H1 (cell line): ENCODE measurements at regions not wholly inside any gene's neighbourhood (a gene's known extent, or its start where the extent isn't known, plus 50 kb on each side); places are given as distances from the start of the nearest gene placed in this dataset.

ENCODE experiments used
- CTBP2 ChIP-seq: IDR thresholded peaks from 2 replicates; pipeline ENCODE4 v1.7.0; 2011; ENCODE audit warnings: borderline replicate concordance, mild to moderate bottlenecking, moderate library complexity, mixed read lengths, low read length; ENCODE audit not compliant: insufficient read depth, insufficient read length
- EP300 ChIP-seq, 2 experiments: IDR thresholded peaks; 1 replicate in 1 of 2; 2 replicates in 1 of 2; pipeline ENCODE4 v1.6.1; 2011 to 2012; ENCODE audit warnings: low read depth in 2 of 2, low read length in 2 of 2, mild to moderate bottlenecking in 2 of 2, borderline replicate concordance in 1 of 2, inconsistent platforms in 1 of 2, moderate library complexity in 1 of 2
- HDAC2 ChIP-seq, 2 experiments: fragments of 300-600 bp in 1 of 2; sonication (generic) in 1 of 2; IDR thresholded peaks; 2 replicates each; pipeline ENCODE4 v1.6.1; 2011 to 2012; ENCODE audit warnings: low read depth in 2 of 2, low read length in 2 of 2, mild to moderate bottlenecking in 2 of 2, moderate library complexity in 2 of 2, borderline replicate concordance in 1 of 2, inconsistent platforms in 1 of 2
- KDM4A ChIP-seq: IDR thresholded peaks from one replicate; pipeline ENCODE4 v1.7.1; 2012; ENCODE audit warnings: low read depth, mild to moderate bottlenecking, moderate library complexity, low read length, inconsistent platforms; ENCODE audit not compliant: severe bottlenecking
- KDM5A ChIP-seq: fragments of 200-600 bp; IDR thresholded peaks from 2 replicates; pipeline ENCODE4 v1.7.1; 2012; ENCODE audit warnings: mild to moderate bottlenecking, low read length, inconsistent platforms, mixed read lengths
- NANOG ChIP-seq: IDR thresholded peaks from 2 replicates; pipeline ENCODE4 v1.6.1; 2011; ENCODE audit warnings: low read length, low read depth, mild to moderate bottlenecking, inconsistent platforms; ENCODE audit not compliant: insufficient read depth, poor library complexity, severe bottlenecking
- NRF1 ChIP-seq: IDR thresholded peaks from 2 replicates; pipeline ENCODE4 v1.6.1; 2011; ENCODE audit warnings: mild to moderate bottlenecking, low read depth, low read length, improper control_type of control experiment
- TF ChIP-seq, protein P1 (sequence below): fragments of 300-600 bp; sonication (generic); IDR thresholded peaks from 2 replicates; pipeline ENCODE4 v1.7.1; 2012; ENCODE audit warnings: low read length, moderate library complexity, mild to moderate bottlenecking, inconsistent platforms; ENCODE audit not compliant: insufficient replicate concordance
- TF ChIP-seq, protein P2 (sequence below): IDR thresholded peaks from 2 replicates; pipeline ENCODE4 v1.6.1; 2012; ENCODE audit warnings: inconsistent platforms

DNA sequence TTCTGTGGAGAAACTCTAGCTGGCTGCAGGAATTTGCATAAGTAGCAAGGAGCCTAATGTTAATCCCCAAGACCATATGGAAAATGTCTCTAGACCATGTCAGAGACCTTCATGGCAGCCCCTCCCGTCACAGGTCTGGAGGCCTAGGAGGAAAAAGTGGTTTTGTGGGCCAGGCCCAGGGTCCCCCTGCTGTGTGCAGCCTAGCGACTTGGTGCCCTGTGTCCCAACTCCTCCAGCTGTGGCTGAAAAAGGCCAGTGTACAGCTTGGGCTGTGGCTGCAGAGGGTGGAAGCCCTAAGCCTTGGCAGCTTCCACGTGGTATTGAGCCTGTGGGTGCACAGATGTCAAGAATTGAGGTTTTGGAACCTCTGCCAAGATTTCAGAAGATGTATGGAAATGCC, 306.9 kb upstream of the CA10 start (continued):
- TF ChIP-seq, protein P1, sequence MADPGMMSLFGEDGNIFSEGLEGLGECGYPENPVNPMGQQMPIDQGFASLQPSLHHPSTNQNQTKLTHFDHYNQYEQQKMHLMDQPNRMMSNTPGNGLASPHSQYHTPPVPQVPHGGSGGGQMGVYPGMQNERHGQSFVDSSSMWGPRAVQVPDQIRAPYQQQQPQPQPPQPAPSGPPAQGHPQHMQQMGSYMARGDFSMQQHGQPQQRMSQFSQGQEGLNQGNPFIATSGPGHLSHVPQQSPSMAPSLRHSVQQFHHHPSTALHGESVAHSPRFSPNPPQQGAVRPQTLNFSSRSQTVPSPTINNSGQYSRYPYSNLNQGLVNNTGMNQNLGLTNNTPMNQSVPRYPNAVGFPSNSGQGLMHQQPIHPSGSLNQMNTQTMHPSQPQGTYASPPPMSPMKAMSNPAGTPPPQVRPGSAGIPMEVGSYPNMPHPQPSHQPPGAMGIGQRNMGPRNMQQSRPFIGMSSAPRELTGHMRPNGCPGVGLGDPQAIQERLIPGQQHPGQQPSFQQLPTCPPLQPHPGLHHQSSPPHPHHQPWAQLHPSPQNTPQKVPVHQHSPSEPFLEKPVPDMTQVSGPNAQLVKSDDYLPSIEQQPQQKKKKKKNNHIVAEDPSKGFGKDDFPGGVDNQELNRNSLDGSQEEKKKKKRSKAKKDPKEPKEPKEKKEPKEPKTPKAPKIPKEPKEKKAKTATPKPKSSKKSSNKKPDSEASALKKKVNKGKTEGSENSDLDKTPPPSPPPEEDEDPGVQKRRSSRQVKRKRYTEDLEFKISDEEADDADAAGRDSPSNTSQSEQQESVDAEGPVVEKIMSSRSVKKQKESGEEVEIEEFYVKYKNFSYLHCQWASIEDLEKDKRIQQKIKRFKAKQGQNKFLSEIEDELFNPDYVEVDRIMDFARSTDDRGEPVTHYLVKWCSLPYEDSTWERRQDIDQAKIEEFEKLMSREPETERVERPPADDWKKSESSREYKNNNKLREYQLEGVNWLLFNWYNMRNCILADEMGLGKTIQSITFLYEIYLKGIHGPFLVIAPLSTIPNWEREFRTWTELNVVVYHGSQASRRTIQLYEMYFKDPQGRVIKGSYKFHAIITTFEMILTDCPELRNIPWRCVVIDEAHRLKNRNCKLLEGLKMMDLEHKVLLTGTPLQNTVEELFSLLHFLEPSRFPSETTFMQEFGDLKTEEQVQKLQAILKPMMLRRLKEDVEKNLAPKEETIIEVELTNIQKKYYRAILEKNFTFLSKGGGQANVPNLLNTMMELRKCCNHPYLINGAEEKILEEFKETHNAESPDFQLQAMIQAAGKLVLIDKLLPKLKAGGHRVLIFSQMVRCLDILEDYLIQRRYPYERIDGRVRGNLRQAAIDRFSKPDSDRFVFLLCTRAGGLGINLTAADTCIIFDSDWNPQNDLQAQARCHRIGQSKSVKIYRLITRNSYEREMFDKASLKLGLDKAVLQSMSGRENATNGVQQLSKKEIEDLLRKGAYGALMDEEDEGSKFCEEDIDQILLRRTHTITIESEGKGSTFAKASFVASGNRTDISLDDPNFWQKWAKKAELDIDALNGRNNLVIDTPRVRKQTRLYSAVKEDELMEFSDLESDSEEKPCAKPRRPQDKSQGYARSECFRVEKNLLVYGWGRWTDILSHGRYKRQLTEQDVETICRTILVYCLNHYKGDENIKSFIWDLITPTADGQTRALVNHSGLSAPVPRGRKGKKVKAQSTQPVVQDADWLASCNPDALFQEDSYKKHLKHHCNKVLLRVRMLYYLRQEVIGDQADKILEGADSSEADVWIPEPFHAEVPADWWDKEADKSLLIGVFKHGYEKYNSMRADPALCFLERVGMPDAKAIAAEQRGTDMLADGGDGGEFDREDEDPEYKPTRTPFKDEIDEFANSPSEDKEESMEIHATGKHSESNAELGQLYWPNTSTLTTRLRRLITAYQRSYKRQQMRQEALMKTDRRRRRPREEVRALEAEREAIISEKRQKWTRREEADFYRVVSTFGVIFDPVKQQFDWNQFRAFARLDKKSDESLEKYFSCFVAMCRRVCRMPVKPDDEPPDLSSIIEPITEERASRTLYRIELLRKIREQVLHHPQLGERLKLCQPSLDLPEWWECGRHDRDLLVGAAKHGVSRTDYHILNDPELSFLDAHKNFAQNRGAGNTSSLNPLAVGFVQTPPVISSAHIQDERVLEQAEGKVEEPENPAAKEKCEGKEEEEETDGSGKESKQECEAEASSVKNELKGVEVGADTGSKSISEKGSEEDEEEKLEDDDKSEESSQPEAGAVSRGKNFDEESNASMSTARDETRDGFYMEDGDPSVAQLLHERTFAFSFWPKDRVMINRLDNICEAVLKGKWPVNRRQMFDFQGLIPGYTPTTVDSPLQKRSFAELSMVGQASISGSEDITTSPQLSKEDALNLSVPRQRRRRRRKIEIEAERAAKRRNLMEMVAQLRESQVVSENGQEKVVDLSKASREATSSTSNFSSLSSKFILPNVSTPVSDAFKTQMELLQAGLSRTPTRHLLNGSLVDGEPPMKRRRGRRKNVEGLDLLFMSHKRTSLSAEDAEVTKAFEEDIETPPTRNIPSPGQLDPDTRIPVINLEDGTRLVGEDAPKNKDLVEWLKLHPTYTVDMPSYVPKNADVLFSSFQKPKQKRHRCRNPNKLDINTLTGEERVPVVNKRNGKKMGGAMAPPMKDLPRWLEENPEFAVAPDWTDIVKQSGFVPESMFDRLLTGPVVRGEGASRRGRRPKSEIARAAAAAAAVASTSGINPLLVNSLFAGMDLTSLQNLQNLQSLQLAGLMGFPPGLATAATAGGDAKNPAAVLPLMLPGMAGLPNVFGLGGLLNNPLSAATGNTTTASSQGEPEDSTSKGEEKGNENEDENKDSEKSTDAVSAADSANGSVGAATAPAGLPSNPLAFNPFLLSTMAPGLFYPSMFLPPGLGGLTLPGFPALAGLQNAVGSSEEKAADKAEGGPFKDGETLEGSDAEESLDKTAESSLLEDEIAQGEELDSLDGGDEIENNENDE = no peak
- TF ChIP-seq KDM4A (no peak), CTBP2 (no peak), EP300 (IDR thresholded peaks at IDR 0.05; ENCODE audit: borderline replicate concordance in 1 of 2, low read depth in 2 of 2, low read length in 2 of 2) (no peak), KDM5A (no peak), HDAC2 (IDR thresholded peaks at IDR 0.05; ENCODE audit: borderline replicate concordance in 1 of 2, low read depth in 2 of 2, low read length in 2 of 2) (no peak), NANOG (no peak), NRF1 (no peak)
- TF ChIP-seq, protein P2, sequence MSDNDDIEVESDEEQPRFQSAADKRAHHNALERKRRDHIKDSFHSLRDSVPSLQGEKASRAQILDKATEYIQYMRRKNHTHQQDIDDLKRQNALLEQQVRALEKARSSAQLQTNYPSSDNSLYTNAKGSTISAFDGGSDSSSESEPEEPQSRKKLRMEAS = no peak
